Glomerular visceral epithelial cell (primary cell): ENCODE measurements at regions not wholly inside any gene's neighbourhood (a gene's known extent, or its start where the extent isn't known, plus 50 kb on each side); places are given as distances from the start of the nearest gene placed in this dataset.

Experiments used
- DNase-seq: peaks from one replicate; pipeline ENCODE4 v3.0.0-alpha.2; 2016; ENCODE audit errors: extremely low spot score

DNA sequence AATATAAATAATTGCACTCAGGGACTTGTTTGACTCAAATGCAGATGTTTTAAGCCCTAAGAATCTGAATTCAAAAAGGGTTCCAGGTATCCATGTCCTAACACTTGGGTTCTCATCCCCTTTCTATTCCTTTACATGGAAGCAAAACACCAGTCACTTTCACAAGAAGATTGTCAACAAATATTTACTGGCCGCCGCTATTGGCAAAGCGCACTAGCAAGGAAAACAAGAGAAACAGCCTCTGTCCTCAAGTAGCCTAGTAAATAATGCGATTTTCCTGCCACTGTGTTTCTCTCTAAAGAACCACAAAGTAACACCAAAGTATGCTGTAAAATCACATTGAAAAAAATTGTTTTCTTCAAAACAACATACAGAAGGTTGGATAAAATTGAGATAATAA is 66.7 kb upstream of the EZH2 start:
- DNase-seq: no peak

DNA sequence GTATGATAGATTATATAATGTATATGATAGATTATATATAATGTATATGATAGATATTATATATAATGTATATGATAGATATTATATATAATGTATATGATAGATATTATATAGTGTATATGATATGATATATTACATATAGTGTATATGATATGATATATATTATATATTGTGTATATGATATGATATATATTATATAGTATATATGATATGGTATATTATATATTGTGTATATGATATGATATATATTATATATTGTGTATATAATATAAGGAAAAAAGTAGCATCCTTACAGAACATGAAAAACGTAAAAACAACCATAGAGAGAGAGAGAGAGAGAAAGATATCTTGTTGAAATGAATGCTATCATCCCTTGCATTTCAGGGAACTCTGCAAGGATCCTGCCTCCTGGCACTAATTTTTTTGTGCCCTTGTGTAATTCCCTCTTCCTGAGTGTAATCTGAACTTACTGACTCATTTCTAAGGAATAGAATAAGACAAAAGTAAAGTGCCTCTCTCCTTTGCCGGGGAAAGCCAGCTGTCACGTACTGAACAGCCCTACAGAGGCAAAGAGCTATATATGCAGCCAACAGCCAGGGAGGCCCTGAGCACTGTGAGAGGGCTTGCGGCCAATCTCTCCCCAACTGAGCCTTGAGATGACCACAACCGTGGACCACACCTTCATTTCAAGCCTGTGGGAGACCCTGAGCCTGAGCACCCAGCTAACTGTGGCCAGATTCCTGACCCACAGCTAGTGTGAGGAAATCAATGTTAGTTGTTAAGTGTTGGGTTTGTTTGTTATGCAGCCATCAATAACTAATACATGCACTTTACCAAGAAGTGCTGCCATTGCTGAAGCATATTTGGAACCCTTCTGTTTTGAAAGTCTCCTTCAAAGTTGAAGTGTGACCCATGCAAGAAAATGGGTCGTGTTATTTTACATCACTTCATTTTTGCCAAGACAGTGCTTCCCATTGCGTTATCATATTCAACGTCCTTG is 61.1 kb upstream of the EZH2 start:
- no peak for DNase-seq

- DNase-seq: peak; percentile 75
Measured at GRCh38 chr7:148941598-148942275, 57.6 kb upstream of the EZH2 start.

DNA sequence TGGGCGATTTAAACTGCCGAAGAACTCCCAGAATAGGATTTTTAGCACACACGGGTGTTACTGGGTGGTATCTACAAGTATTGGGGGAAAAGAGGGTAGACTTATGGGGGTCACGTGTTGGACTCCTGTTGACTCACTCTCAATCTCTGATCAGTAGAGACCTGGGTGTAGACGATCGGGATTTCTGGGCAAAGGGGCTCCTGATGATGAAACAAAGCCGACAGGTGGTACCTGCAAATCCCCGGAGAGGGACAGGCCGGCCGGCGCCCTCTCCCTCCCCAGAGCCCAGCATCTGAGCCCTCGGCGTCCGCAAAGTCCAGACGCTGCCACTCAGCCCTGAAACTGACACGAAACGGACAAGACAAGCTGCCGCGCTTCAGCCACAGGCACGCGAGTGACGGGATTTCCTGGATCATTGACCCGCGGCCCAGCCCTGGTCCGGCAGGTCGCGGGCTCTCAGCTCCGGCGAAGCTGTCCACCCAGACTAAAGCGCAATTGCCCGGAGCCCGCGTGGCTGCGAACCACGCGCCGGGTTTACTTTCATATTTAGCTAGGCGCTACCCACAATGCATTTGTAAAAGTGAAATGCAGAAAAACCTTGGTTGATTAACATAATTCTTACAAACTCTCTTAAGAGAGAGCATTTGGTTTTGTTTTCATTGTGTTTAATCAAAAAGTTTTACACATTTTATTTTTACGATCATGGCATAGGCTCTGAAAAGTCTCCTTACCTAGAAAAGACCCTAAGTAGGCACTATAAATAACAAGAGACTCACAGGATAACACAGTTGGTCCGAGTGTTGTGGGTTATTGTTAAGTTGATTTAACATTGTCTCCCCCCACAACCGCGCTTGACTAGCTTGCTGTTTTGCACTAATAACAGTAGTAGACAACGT is 56.9 kb upstream of the EZH2 start:
- peak; percentile 86 for DNase-seq

DNA sequence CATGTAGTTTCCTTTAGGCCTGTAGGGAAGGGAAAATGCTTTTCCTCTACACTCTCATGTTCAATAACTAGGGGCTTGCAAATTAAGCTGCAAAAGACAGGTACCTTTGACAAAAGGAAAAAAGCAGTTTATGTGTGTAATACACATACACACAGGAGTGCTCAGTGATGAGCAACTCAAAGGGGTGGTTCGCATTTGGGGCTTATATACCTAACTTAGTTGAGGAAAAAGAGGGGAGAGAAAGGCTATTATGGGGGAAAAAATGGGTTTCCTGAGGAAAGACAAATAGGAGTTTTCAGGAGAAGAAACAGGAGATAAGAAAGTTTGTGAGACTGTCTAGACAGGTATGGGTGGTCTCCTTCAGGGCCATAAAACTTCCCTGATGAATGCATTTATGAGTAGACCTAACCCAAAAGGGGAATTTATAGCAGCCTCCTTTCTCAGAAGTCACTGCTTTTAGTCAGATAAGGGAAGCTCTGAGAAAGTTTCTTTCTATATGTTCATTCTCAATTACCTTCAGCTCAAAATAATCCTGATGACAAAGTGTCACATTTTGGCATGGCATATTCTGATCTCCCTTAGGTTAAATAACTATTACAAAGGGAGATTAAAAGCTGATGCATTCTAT is 55.2 kb upstream of the EZH2 start:
- DNase-seq: no peak

DNA sequence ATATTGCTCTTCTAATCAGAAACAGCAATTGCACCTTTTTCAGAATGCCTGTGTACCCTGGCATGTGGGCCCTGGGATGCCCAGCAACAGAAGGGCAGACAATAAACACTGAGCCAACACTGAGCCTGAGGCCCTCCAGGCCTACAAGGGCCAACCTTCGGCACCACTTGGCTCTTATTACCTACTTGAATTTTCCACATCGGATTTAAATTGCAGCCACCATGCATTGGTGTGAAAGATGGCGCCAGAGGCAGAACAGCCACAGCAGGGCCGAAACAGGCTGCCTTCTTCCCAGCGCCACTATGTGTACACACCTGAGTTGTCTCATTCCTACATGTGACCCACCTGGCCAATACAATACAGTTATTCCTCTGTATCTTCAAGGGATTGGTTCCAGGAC is 51.4 kb upstream of the EZH2 start:
- DNase-seq: no peak
